ENCODE measurements at regions not wholly inside any gene's neighbourhood (a gene's known extent, or its start where the extent isn't known, plus 50 kb on each side); places are given as distances from the start of the nearest gene placed in this dataset.

DNA sequence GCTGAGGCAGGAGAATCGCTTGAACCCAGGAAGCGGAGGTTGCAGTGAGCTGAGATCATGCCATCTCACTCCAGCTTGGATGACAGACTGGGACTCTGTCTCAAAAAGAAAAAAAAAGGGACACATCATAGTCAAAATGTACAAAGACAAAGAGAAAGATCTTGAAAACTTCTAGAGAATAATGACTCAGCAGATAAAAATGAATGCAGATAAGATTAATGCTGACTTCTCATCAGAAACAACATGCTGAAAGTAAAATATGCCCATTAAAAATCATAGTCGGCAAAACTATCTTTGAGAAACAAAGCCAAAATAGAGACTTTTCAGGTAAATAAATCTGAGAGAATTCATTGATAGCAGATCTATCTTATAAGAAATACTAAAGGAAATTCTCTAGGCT lies 271.1 kb upstream of the GPR149 start:
- H3K4me1 Mint-ChIP-seq (ENCODE audit: low read depth, unreplicated experiment), result no peaks in the 10 kb centered on the region
- DNase-seq, result no peak
- Histone ChIP-seq H3K4me3 (ENCODE audit: low read depth, low read length) (no peak overlapping the region), H3K4me1 (no peaks in the 10 kb centered on the region), H3K36me3 (ENCODE audit: control insufficient read depth, insufficient read depth, low read length) (no peaks in the 10 kb centered on the region), H3K9me3 (no peaks in the 10 kb centered on the region), H3K27me3 (replicated peaks; ENCODE audit: control insufficient read depth, insufficient read depth, low read length) (no peaks in the 10 kb centered on the region)
- H3K36me3 Mint-ChIP-seq (ENCODE audit: insufficient read depth, unreplicated experiment), result no peaks in the 10 kb centered on the region
- H3K9me3 Mint-ChIP-seq (ENCODE audit: unreplicated experiment), result no peaks in the 10 kb centered on the region
- POLR2A ChIA-PET, result no interaction called here
- no TSS peak for BruUV-seq (replicated peaks)
- H3K27ac Mint-ChIP-seq (ENCODE audit: unreplicated experiment), result no peak overlapping the region
- CTCF ChIA-PET, result no interaction called here
- H3K4me3 Mint-ChIP-seq (ENCODE audit: unreplicated experiment), result no peak overlapping the region
- intact Hi-C loops (cut with micrococcal nuclease; ENCODE audit: unreplicated experiment), result no loop called here
- peaks cover 7% of the 10 kb centered on the region for H3K27me3 Mint-ChIP-seq (ENCODE audit: insufficient read depth, unreplicated experiment)
- TF ChIP-seq, protein P1, sequence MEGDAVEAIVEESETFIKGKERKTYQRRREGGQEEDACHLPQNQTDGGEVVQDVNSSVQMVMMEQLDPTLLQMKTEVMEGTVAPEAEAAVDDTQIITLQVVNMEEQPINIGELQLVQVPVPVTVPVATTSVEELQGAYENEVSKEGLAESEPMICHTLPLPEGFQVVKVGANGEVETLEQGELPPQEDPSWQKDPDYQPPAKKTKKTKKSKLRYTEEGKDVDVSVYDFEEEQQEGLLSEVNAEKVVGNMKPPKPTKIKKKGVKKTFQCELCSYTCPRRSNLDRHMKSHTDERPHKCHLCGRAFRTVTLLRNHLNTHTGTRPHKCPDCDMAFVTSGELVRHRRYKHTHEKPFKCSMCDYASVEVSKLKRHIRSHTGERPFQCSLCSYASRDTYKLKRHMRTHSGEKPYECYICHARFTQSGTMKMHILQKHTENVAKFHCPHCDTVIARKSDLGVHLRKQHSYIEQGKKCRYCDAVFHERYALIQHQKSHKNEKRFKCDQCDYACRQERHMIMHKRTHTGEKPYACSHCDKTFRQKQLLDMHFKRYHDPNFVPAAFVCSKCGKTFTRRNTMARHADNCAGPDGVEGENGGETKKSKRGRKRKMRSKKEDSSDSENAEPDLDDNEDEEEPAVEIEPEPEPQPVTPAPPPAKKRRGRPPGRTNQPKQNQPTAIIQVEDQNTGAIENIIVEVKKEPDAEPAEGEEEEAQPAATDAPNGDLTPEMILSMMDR (IDR thresholded peaks at IDR 0.05; ENCODE audit: insufficient read depth in 1 of 2, low read depth in 1 of 2, low read length in 1 of 2, severe bottlenecking in 1 of 2, unreplicated experiment in 1 of 2), result no peak

DNA sequence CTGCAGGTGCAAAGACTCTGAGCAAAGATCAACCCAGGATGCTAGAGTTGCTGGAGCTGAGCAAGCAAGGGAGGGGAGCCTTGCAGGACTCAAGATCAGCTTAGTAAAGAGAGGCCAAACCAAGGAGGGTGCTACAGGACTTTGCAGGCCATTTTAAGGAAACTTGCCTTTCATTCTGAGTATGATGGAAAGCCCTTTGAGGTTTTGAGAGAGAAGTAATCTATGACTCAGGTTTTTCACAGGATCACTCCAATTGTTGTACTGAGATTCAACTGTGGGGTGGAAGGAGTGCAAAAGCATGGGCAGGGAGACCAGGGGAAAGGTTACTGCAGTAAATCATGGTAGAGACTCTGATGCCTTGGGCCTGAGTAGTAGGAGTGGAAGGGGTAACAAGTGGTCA lies 260.4 kb upstream of the GPR149 start:
- H3K27ac Mint-ChIP-seq (ENCODE audit: unreplicated experiment), result no peak overlapping the region
- H3K36me3 Mint-ChIP-seq (ENCODE audit: insufficient read depth, unreplicated experiment), result no peaks in the 10 kb centered on the region
- TF ChIP-seq, protein P1 (IDR thresholded peaks at IDR 0.05; ENCODE audit: insufficient read depth in 1 of 2, low read depth in 1 of 2, low read length in 1 of 2, severe bottlenecking in 1 of 2, unreplicated experiment in 1 of 2), result no peak
- no peak overlapping the region for H3K4me3 Mint-ChIP-seq (ENCODE audit: unreplicated experiment)
- CTCF ChIA-PET, result no interaction called here
- POLR2A ChIA-PET, result no interaction called here
- no peaks in the 10 kb centered on the region for H3K4me1 Mint-ChIP-seq (ENCODE audit: low read depth, unreplicated experiment)
- Histone ChIP-seq H3K9me3 (no peaks in the 10 kb centered on the region), H3K27me3 (replicated peaks; ENCODE audit: control insufficient read depth, insufficient read depth, low read length) (no peaks in the 10 kb centered on the region), H3K36me3 (ENCODE audit: control insufficient read depth, insufficient read depth, low read length) (no peaks in the 10 kb centered on the region), H3K4me3 (ENCODE audit: low read depth, low read length) (no peak overlapping the region), H3K4me1 (no peaks in the 10 kb centered on the region)
- no peaks in the 10 kb centered on the region for H3K27me3 Mint-ChIP-seq (ENCODE audit: insufficient read depth, unreplicated experiment)
- no peak for DNase-seq
- H3K9me3 Mint-ChIP-seq (ENCODE audit: unreplicated experiment), result no peaks in the 10 kb centered on the region
- intact Hi-C loops (cut with micrococcal nuclease; ENCODE audit: unreplicated experiment), result no loop called here
- no TSS peak for BruUV-seq (replicated peaks)

DNA sequence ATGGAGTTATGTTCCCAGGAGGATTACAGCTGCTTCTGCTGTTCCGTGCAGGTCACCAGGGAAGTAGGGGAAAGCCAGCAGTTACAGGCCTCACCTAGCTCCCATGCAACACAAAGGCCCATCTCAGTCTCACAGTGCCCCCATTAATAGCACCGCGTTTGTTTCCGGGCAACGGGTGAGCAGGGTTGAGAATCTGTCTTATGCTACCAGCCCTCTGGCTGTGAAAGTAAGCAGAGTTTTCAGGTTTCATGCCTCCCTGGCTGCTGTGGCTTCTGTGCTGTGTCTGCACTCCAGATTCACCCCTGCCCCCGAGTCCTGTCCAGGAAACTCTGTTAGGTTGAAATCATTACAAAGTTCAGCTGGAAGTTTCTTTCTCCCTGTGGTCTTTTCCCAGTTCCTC lies 254.4 kb upstream of the GPR149 start:
- Histone ChIP-seq H3K4me1 (no peaks in the 10 kb centered on the region), H3K27me3 (replicated peaks; ENCODE audit: control insufficient read depth, insufficient read depth, low read length) (no peaks in the 10 kb centered on the region), H3K4me3 (ENCODE audit: low read depth, low read length) (no peak overlapping the region), H3K9me3 (no peaks in the 10 kb centered on the region), H3K36me3 (ENCODE audit: control insufficient read depth, insufficient read depth, low read length) (no peaks in the 10 kb centered on the region)
- no peak for DNase-seq
- TF ChIP-seq, protein P1 (IDR thresholded peaks at IDR 0.05; ENCODE audit: insufficient read depth in 1 of 2, low read depth in 1 of 2, low read length in 1 of 2, severe bottlenecking in 1 of 2, unreplicated experiment in 1 of 2), result no peak
- Mint-ChIP-seq H3K27ac (ENCODE audit: unreplicated experiment) (no peak overlapping the region), H3K4me1 (ENCODE audit: low read depth, unreplicated experiment) (no peaks in the 10 kb centered on the region), H3K36me3 (ENCODE audit: insufficient read depth, unreplicated experiment) (no peaks in the 10 kb centered on the region), H3K9me3 (ENCODE audit: unreplicated experiment) (no peaks in the 10 kb centered on the region), H3K27me3 (ENCODE audit: insufficient read depth, unreplicated experiment) (peaks cover 3% of the 10 kb centered on the region), H3K4me3 (ENCODE audit: unreplicated experiment) (no peak overlapping the region)
- ChIA-PET CTCF (no interaction called here), POLR2A (no interaction called here)
- no TSS peak for BruUV-seq (replicated peaks)
- intact Hi-C loops (cut with micrococcal nuclease; ENCODE audit: unreplicated experiment), result no loop called here
